ENCODE measurements at regions not wholly inside any gene's neighbourhood (a gene's known extent, or its start where the extent isn't known, plus 50 kb on each side); places are given as distances from the start of the nearest gene placed in this dataset.

DNA sequence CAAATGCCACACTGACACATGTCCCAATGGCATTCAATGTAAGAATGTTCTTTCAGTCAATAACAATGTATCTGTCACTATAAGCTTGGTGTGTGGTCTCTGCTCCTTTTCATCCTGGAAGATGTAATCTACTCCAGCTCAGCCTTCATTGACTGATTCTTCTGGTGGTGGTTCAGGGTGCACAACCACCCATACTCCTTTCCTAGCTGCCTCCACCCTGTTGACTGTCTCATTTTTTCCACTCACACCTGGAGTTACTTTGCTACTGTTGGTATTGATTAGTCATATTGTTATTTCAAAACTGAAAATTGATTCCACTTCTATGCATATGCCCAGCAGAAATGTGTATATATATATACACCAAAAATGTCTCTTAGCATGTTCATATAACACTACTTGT is 140.5 kb downstream of the ASB9 start:
- intact Hi-C loops (cut with DNase I): no loop called here
- DNase-seq (ENCODE audit: low spot score) (no peak), ATAC-seq (no peak)

DNA sequence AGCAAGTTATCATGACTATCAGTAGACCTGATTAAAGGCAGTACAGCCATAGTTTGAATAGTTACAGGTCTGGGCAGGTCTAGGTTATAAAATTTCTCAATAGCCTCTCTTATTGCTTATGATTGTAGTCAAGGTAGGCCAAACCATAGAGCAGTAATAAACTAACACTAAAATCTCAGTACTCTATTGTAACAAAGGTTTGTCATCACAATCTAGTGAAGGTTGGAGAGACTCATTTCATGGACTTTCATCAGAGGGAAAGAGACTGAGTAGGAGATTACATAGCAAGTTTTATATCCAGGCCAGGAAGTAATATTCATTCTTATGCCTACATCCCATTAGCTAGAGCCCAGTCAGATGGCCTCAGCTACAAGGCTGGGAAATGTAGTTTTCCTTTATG is 141.0 kb downstream of the ASB9 start:
- intact Hi-C loops (cut with DNase I): no loop called here
- DNase-seq (ENCODE audit: low spot score) (no peak), ATAC-seq (no peak)

DNA sequence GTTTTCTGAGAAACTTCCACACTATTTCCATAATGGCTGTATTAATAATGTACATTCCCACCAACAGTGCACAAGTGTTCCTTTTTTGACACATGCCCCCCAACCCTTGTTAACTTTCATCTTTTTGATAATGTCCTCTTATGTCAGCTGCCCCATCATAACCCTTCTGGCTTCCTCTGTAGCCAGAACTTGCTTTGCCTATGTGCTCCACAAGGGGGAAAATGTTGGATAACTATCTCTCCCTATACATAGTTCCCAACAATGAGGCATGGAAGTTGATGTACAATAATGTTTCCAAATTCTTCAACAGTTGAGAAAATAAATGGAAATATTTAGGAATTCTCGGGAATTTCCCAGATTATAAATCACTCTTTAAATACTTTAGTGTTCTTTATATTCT is 142.9 kb downstream of the ASB9 start:
- no peak for ATAC-seq
- intact Hi-C loops (cut with DNase I): no loop called here
- no peak for DNase-seq (ENCODE audit: low spot score)

DNA sequence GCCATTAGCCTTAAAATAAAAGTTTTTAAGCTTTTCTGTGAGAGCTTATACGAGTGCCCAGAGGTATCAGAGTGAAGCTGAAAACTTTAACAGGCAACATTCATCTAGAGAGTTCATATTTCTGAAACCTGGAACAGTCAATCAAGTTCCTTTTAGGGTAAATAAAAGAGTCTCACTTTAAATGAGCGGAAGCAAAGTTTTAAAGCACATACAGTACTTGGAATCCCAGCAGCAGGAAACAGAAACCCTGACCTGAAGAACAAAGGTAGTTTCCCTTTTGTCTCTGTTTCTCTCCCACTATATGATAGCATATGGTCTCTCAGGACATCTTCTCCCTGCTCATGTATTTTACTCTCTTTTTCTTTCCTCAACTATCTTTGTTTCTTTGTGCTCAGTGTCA is 153.0 kb downstream of the ASB9 start:
- intact Hi-C loops (cut with DNase I): no loop called here
- ATAC-seq (no peak), DNase-seq (ENCODE audit: low spot score) (no peak)

DNA sequence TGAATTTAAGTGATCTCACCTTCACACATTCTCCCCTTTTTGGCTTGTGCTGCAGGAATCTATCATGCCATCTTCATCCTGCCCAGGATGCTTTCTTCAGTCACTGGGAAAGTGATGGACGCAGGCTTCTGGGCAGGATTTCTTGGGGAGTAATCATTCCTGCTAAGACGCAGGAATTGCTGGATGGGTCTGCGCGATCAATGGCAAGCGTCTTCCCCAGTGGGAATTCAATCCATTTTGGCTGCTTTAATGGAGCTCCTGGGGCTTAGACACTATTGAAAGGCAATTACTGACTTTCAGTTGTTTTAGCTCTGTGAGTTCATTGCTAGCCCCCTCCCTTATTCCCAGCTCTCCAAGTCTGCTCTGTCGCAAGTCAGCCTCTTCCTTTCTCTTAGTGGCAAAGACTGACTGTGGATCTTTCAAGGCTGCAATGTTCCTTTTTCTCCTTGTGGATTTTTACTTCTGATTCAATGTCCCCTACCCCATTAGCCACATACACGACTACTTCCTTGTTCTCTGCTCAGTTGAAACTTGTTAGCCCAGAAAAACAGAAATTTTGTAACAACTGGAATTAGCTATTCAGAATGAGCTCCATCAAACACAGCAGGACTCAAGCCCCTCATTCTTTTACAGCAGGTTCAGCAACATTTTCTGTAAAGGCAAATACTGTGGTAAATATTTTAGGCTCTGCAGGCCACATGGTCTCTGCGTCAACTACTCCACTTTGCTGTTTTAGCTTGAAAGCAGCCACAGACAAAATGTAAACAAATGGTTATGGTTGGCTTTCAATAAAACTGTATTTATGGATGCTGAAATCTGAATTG is 154.9 kb downstream of the ASB9 start:
- no peak for ATAC-seq
- no peak for DNase-seq (ENCODE audit: low spot score)
- intact Hi-C loops (cut with DNase I): no loop called here

DNA sequence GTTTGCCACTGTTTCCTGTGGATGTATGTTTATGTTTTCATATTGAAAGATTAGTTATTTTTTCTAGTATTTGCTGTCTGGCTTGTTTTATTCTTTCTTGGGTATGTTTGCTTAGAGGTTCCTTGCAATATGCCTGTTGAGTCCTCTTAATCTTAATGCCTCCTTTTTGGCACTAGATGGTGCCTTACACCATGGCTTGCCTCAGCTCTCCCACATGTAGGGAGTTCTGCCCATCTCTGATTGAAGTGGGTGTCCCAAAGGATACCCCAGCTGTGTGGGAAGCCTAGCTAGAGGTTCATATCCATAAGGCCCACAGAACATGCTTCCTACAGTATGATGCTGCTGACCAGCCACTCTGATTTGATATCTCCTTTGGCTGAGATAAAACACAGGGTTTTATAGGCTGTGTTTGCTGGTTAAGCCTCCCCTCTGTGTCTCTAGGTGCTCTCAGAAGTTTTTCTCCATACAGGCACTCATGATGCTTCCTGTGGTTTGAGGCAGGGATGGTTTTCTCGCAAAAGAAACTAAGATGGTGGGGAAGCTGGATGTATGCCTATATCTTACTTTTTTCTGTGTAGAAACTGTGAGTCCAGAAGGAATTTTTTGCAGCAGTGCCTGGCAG is 162.4 kb downstream of the ASB9 start:
- ATAC-seq (no peak), DNase-seq (ENCODE audit: low spot score) (no peak)
- intact Hi-C loops (cut with DNase I): no loop called here

DNA sequence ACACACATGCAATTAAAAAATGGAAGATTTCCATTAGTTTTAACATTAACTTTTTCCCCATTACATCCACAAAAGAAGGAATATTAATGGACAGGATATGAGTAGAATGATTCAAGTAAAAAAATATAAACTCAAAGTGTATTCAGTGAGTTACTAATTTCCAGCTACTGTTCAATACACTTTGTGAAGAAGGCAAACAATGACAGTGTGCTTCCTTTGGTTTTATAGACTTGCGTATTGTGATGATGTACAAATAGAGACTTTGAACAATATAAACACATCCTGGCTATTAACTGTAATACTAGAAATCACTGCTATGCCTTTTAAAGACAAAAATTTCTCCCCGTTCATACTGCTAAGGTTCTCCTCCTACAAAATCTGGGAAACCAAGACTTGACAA is 171.4 kb downstream of the ASB9 start:
- no peak for ATAC-seq
- DNase-seq (ENCODE audit: low spot score): no peak
- intact Hi-C loops (cut with DNase I): no loop called here

DNA sequence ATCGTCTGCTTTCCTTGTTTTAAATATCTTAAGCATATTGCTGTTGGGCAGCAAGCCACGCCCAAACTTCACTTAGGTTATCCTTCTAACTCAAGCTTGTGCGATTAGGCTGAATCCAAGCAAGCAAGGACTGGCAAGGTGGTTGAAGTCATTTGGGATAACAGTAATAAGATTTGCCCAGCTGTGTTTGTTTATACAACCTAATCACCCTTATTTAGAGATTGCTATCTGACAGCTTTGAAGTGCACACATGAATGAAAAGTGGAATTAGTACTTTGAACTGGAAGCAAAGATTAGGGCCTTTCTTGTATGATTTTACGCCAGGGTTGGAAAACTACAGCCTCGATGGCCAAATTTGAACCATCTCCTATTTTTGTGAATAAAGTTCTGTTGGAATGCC is 182.1 kb downstream of the ASB9 start:
- ATAC-seq: no peak
- intact Hi-C loops (cut with DNase I): no loop called here

DNA sequence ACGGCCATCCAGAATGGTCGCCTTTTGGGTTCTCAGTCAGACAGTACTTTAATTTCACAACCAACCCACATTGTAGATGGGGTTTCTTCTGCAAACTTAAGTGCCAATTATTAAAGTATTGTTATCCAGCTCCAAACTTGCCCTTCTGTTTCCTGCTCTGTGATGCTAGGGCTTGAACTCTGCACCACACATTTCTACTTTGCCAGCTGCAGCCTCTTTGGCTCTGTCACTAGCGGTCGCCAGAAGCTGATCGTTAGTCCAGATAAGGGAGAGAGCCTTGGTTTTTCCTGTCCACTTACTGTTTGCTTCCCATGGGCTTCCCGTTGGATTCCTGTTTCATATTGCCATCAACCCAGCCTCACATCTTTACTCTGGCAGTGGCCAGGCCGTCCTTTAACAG is 196.6 kb downstream of the ASB9 start:
- DNase-seq (ENCODE audit: low spot score) (no peak), ATAC-seq (no peak)
- intact Hi-C loops (cut with DNase I): no loop called here

More for the DNA sequence above, 182.1 kb downstream of the ASB9 start:
- no peak for DNase-seq (ENCODE audit: low spot score)

DNA sequence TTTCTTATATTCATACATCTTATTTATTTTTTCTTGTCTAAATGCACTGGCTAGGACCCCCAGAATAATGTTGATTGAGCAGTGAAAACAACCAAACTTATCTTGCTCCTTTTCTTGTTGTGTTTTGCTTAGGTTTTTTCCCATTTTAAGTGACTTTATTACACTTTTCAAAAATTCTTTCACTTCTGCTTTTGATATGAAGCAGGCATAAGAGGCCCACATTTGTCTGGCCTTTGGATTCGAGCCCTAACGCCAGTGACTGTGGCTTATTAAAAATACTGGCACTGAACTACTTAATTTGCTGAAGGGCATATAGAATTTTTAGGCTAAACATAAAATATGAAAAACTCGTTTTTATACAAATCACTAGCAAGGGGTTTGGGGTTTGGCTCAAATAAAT is 197.0 kb downstream of the ASB9 start:
- no peak for DNase-seq (ENCODE audit: low spot score)
- no peak for ATAC-seq
- intact Hi-C loops (cut with DNase I): no loop called here

DNA sequence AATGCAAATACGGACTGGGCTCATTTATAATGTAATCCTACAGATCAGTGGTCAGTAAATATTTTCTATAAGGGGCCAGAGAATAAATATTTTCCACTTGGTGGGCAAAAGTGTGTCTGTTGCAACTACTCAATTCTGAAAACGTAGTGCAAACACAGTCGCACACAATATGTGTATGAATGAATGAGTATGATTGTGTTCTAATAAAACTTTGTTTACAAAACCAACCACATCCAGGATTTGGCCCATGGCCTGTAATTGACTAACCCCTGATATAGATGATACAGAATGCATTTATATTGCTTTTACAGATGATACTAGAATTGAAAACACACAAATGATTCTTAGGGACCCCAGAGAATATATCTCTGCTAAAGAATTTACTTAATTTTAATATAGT is 197.6 kb downstream of the ASB9 start:
- no peak for ATAC-seq
- no peak for DNase-seq (ENCODE audit: low spot score)
- intact Hi-C loops (cut with DNase I): no loop called here

DNA sequence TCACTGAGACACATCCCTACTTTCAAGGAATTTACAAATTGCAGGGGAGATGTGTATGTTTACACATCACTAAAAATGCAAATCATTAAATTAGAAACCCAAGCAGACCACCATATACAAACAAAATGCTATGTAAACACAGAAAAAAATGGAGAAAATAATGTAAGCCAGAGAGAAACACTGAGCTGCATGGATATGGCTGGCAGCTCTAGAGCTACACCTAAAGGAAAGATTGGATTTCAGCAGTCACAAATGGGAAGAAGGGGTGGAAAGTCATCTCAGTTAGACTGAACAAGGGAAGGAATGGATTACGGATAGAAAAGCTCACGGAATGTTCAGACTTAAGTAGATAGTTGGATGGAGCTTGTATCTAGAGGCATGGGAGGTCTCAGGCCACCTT is 186.3 kb downstream of the MOSPD2 start:
- intact Hi-C loops (cut with DNase I): no loop called here
- no peak for DNase-seq (ENCODE audit: low spot score)
- no peak for ATAC-seq

DNA sequence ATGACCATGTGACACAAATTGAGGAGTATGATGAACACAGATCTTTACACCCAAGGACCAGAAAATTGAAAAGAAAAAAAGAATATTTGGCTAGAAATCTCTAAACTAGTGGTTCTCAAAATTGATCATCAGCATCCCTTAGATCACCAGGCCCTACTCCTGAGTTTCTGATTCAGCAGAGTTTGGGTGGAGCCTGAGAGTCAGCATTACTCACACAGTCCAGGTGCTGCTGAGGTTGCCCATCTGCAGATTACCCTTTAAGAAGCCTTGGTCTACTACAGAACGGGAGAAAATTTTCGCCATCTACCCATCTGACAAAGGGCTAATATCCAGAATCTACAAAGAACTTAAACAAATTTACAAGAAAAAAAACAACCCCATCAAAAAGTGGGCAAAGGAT is 182.8 kb downstream of the MOSPD2 start:
- DNase-seq (ENCODE audit: low spot score) (no peak), ATAC-seq (no peak)
- intact Hi-C loops (cut with DNase I): no loop called here

DNA sequence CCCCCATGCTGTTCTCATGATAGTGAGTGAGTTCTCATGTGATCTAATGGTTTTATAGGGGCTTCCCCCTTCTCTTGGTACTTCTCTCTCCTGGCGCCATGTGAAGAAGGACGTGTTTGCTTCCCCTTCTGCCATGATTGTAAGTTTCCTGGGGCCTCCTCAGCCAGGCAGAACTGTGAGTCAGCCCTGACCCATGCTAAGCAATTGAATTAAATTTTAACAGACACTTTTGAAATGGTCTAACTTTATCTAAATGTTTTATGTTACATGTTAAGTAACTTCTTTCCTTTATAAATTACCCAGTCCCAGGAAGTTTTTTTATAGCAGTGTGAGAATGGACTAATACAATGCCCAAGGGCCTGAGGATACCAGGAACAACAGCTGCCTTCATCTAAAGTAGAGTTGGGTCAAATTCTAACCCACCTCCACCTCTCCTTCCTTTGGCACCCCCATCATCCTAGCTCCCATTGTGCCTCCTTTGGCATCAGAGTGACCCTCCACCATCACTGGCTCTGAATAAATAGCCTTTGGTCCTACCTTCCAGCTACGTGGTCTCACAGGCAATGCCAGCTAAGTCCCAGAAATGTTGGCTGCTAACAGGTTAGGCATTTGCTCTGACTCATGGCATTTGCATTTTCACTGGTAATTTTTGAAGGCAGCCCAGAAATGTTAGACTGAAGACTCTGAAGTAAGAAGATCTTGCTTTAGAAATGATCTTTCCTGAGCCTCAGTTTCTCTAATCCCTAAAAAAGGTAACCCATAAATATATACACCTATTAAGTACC is 182.1 kb downstream of the MOSPD2 start:
- no peak for ATAC-seq
- intact Hi-C loops (cut with DNase I): no loop called here

DNA sequence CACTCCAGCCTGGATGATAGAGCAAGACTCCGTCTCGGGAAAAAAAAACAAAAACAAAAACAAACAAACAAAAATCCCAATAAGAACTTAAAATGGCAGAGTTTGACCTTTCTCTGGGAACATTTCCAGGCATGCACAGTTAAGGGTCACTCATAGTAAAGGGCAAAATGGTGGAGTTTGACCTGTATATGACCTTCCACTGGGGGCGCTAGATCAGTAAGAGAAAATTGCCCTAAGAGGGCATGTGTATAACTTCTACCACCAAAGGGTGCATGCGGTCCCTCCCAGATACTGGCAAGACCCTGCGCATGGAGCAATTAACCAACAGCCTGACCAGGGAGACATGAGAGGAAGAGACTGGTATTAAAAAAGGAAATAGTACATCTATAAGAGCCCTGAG is 177.2 kb downstream of the MOSPD2 start:
- intact Hi-C loops (cut with DNase I): no loop called here
- no peak for ATAC-seq
- DNase-seq (ENCODE audit: low spot score): no peak

More for the DNA sequence above, 182.1 kb downstream of the MOSPD2 start:
- no peak for DNase-seq (ENCODE audit: low spot score)

DNA sequence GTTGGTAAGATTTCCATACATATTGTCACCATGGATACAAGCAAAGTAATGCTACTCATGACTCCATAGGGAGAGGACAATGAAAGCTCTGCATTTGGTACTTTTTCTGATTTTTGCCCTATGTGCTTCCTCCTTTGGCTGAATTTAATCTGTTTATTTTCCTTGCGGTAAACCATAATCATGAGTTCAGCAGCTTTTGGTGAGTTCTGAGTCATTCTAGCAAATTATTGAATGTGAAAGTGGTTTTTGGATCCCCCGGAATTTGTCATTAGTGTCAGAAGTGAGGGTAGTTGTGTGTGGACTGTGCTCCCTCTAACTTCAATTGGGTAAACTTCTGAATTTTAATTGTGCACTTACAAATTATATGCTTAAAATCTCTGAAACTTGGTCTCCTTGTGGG is 170.3 kb downstream of the MOSPD2 start:
- intact Hi-C loops (cut with DNase I): no loop called here
- ATAC-seq (no peak), DNase-seq (ENCODE audit: low spot score) (no peak)

DNA sequence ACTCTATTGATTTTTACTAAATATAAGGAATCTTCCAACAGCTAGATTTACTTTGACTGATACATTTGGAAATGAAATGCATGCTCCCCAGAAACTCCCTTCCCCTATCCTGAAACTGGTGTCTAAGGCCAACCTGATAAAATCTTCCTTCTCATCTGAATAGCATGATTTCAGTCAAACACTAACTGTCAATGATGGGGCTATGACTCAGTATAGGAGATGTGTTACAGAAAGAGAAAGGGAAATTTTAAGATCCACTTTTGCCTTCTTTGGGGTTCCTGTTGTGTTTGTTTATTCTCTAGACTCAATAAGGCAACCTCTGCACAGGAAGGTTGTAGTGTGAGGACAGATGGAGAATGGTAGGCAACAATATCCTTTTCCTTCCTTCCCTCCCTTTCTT is 160.7 kb downstream of the MOSPD2 start:
- DNase-seq (ENCODE audit: low spot score) (no peak), ATAC-seq (no peak)
- intact Hi-C loops (cut with DNase I): no loop called here

DNA sequence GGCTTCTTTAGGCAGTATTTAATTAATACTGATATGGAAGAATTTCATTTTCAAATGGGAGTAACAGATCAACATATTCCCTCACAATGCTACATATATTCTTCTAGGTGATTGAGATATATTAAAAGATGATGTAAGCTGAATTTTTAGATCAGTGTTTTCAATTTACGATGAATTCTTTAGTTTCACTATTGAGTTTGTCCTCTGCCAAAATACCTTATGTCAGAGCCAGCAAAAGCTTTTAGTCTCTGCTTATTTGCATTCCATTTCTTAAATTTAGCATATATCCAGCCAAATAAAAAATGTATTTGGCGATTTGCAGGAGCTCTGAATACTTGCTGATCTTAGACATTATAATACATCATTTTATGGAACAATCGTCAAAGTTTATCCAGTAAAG is 144.3 kb downstream of the MOSPD2 start:
- intact Hi-C loops (cut with DNase I): no loop called here
- DNase-seq (ENCODE audit: low spot score) (no peak), ATAC-seq (no peak)

DNA sequence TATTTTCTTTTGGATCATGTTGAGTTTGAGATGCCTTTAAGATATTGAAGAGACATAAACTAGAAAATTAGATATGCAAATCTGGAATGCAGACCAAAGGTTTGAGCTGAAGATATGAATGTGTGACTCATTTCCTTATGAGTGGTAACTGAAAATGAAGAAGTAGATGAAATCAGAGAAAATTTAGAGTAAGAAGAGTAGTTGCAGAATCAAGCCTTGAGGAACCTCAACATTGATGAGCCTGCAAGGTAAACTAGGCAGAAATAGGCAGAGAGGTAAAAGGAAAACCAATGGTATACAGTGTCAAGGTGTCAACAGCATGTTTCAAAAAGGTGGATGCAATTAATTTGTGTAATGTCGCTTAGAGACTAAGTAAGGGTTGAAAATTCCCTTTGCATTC is 142.8 kb downstream of the MOSPD2 start:
- intact Hi-C loops (cut with DNase I): no loop called here
- ATAC-seq (no peak), DNase-seq (ENCODE audit: low spot score) (no peak)

DNA sequence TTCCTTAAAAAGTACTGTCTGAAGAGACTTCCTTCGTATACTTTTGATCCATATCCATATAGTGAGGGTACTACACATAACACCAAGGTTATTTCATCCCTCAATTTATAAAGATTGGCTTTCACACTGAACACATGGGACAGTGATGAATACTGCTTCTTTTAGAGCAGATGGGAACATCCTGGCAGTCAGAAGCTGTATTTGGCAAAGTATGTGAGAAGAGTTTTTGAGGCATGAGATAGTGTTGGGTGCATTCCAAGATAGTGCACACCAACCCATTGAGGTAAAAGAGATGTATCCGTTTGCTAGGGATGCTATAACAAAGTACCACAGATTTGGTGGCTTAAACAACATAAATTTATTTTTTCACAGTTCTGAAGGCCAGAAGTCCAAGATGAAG is 141.1 kb downstream of the MOSPD2 start:
- intact Hi-C loops (cut with DNase I): no loop called here
- DNase-seq (ENCODE audit: low spot score) (no peak), ATAC-seq (no peak)

Data from sciatic nerve (tissue), 2 donors.